ENCODE measurements at regions not wholly inside any gene's neighbourhood (a gene's known extent, or its start where the extent isn't known, plus 50 kb on each side); places are given as distances from the start of the nearest gene placed in this dataset.

GRCh38 chr4:151613290-151613689 is 147.5 kb downstream of the GATB start:
- no peak for DNase-seq

GRCh38 chr4:151614561-151614960 is 146.2 kb downstream of the GATB start:
- DNase-seq, result no peak

GRCh38 chr4:151618858-151619257 is 141.9 kb downstream of the GATB start:
- no peak for DNase-seq

GRCh38 chr4:151620066-151620465 is 140.7 kb downstream of the GATB start:
- no peak for DNase-seq

Data from HCEC 1CT (cell line).